ENCODE measurements at regions not wholly inside any gene's neighbourhood (a gene's known extent, or its start where the extent isn't known, plus 50 kb on each side); places are given as distances from the start of the nearest gene placed in this dataset.

- ChIA-PET CTCF (ENCODE audit: partially characterized antibody) (interaction anchor here (1.6 to 1.9 kb wide), 2 partner anchors 8 to 18 kb away, joined by 5 to 8 read pairs; no protein-coding TSS in a partner anchor), POLR2A (ENCODE audit: partially characterized antibody) (no interaction called here)
- no peak overlapping the region for H3K14ac ChIP-seq (ENCODE audit: insufficient read length)
- H3K4me2 ChIP-seq (ENCODE audit: insufficient read depth in 1 of 2, low read depth in 2 of 2, low read length in 2 of 2) = no peak overlapping the region
- no peak overlapping the region for H4K8ac ChIP-seq (ENCODE audit: extremely low read depth, insufficient read depth, low read length)
- H3K36me3 ChIP-seq (ENCODE audit: control insufficient read depth in 2 of 4, insufficient read depth in 4 of 4, low read length in 3 of 4) = no peaks in the 10 kb centered on the region
- H3K27me3 ChIP-seq (replicated peaks in 1 of 4; ENCODE audit: control insufficient read depth in 3 of 4, extremely low read depth in 1 of 4, insufficient read depth in 3 of 4, low read length in 3 of 4) = no peaks in the 10 kb centered on the region
- H3K9me3 ChIP-seq (ENCODE audit: insufficient read depth in 2 of 2, low read depth in 1 of 2, low read length in 1 of 2) = peaks cover 0 to 5% of the 10 kb centered on the region in 2 experiments; a peak in 1 of 4 replicates
- H4K5ac ChIP-seq (ENCODE audit: insufficient read length, low read depth, low read length) = no peak overlapping the region
- no peak overlapping the region for H2BK20ac ChIP-seq (ENCODE audit: low read length)
- no peak overlapping the region for H2BK120ac ChIP-seq (replicated peaks; ENCODE audit: low read depth, low read length)
- no peak overlapping the region for H4K91ac ChIP-seq (replicated peaks; ENCODE audit: insufficient read length, low read length)
- no peak overlapping the region for H3K23ac ChIP-seq (ENCODE audit: insufficient read length)
- H2BK12ac ChIP-seq (ENCODE audit: low read depth, low read length) = no peak overlapping the region
- H3K9ac ChIP-seq (replicated peaks in 1 of 4; ENCODE audit: extremely low read depth in 1 of 4, low read depth in 3 of 4, low read length in 3 of 4) = no peak overlapping the region
- H3K27ac ChIP-seq (ENCODE audit: low read depth, low read length) = no peak overlapping the region
- no peaks in the 10 kb centered on the region for H4K20me1 ChIP-seq (replicated peaks in 1 of 2; ENCODE audit: control insufficient read depth in 1 of 2, insufficient read depth in 2 of 2, low read length in 2 of 2)
- no peak for TF ChIP-seq TBP (IDR thresholded peaks at IDR 0.05; ENCODE audit: low read depth, low read length)
- TF ChIP-seq SP1 (IDR thresholded peaks at IDR 0.05; ENCODE audit: low read depth, low read length) = no peak
- no peak for TF ChIP-seq BCL11A (IDR thresholded peaks at IDR 0.05; ENCODE audit: low read depth in 2 of 2, low read length in 2 of 2)
- TF ChIP-seq EGR1 (IDR thresholded peaks at IDR 0.05; ENCODE audit: borderline replicate concordance, low read depth, low read length) = no peak
- TF ChIP-seq ASH2L (IDR thresholded peaks at IDR 0.05; ENCODE audit: low read length) = no peak
- no peak for TF ChIP-seq NANOG (IDR thresholded peaks at IDR 0.05; ENCODE audit: insufficient read depth, low read depth, low read length, poor library complexity, severe bottlenecking)
- TF ChIP-seq GABPA (IDR thresholded peaks at IDR 0.05; ENCODE audit: borderline replicate concordance, insufficient read depth, low read length) = no peak
- TF ChIP-seq SIRT6 (IDR thresholded peaks at IDR 0.05; ENCODE audit: low read length) = no peak
- no peak for TF ChIP-seq CBX8 (IDR thresholded peaks at IDR 0.05; ENCODE audit: borderline replicate concordance, low read depth, low read length)
- no peak for TF ChIP-seq MAX (IDR thresholded peaks at IDR 0.05)
- TF ChIP-seq CEBPB (IDR thresholded peaks at IDR 0.05; ENCODE audit: low read depth, low read length) = no peak
- TF ChIP-seq HDAC6 (IDR thresholded peaks at IDR 0.05; ENCODE audit: low read depth, low read length) = no peak
- H2BK15ac ChIP-seq (ENCODE audit: low read length) = no peak overlapping the region
- H3K56ac ChIP-seq (replicated peaks; ENCODE audit: insufficient read length, low read depth, low read length) = no peak overlapping the region
- DNase-seq (ENCODE audit: low read depth in 1 of 2, low spot score in 2 of 2) (no peak), FAIRE-seq (no peak)
- H3K79me1 ChIP-seq (ENCODE audit: low read depth, low read length) = no peaks in the 10 kb centered on the region; the same call in 1 of the 2 replicates
- H3K18ac ChIP-seq (ENCODE audit: extremely low read depth, low read length) = no peak overlapping the region
- H2AK5ac ChIP-seq (ENCODE audit: low read depth, low read length) = 0 out of 2 replicates have a peak overlapping the region, but pooled peaks have one; percentile 43
- H3K4me1 ChIP-seq (replicated peaks in 1 of 4; ENCODE audit: control insufficient read depth in 3 of 4, insufficient read depth in 4 of 4, low read length in 3 of 4) = peaks cover 0 to 3% (median 0%) of the 10 kb centered on the region in 4 experiments; a peak in 2 of 7 replicates
- no peak overlapping the region for H3K4me3 ChIP-seq (ENCODE audit: extremely low read depth in 1 of 4, insufficient read depth in 2 of 4, low read depth in 3 of 4, low read length in 4 of 4)
- no peaks in the 10 kb centered on the region for H3K23me2 ChIP-seq (ENCODE audit: low read depth, low read length)
- H3K79me2 ChIP-seq (ENCODE audit: control insufficient read depth in 1 of 2, insufficient read depth in 2 of 2, low read length in 2 of 2) = no peaks in the 10 kb centered on the region
- no peak overlapping the region for H2BK5ac ChIP-seq (ENCODE audit: low read depth, low read length)
- H3K4ac ChIP-seq (replicated peaks; ENCODE audit: insufficient read length, low read depth, low read length) = no peak overlapping the region
- 87% methylated on average over 5 of the region's 5 CpGs; no CpG with 5 or more reads in 1 of the 2 experiments for WGBS, 2 experiments (ENCODE audit: extremely low coverage in 1 of 2, insufficient coverage in 1 of 2, insufficient read length in 1 of 2, insufficient replicate concordance in 2 of 2, low coverage in 1 of 2, low lambda C conversion rate in 2 of 2, missing lambda C conversion rate in 1 of 2)
- no peak overlapping the region for H2AFZ ChIP-seq (ENCODE audit: low read length)
Observed at GRCh38 chr3:72013084-72013483, 228.1 kb upstream of the PROK2 start.

Measured in H1 (cell line).